Ascending aorta (tissue), 2 donors: ENCODE measurements at regions not wholly inside any gene's neighbourhood (a gene's known extent, or its start where the extent isn't known, plus 50 kb on each side); places are given as distances from the start of the nearest gene placed in this dataset.

Experiments used
- DNase-seq, 2 donors: peaks; one replicate each; pipeline ENCODE4 v3.0.0-alpha.2; 2019; ENCODE audit warnings: low spot score in 2 of 2
- H3K27ac ChIP-seq, 2 donors: fragments of 200-600 bp; sonication (generic); one replicate each; pipeline ENCODE4 v1.5.1; 2016 to 2017; ENCODE audit warnings: mild to moderate bottlenecking in 1 of 2
- H3K27me3 ChIP-seq: fragments of 200-600 bp; sonication (generic); one replicate; pipeline ENCODE4 v1.5.1; 2017
- H3K36me3 ChIP-seq, 2 donors: fragments of 200-600 bp; sonication (generic); one replicate each; pipeline ENCODE4 v1.5.1; 2016
- H3K4me1 ChIP-seq, 2 donors: fragments of 200-600 bp; sonication (generic); one replicate each; pipeline ENCODE4 v1.5.1; 2016 to 2017; ENCODE audit warnings: mild to moderate bottlenecking in 1 of 2
- H3K4me3 ChIP-seq, 2 donors: fragments of 200-600 bp; sonication (generic); one replicate each; pipeline ENCODE4 v1.5.1; 2016 to 2017; ENCODE audit warnings: mild to moderate bottlenecking in 1 of 2
- H3K9me3 ChIP-seq, 2 donors: fragments of 200-600 bp; sonication (generic); one replicate each; pipeline ENCODE4 v1.5.1; 2016
- intact Hi-C: fragments of 100-400 bp; cut with DNase I; formaldehyde crosslinking; loops from one replicate; pipeline ENCODE4 v1.15.1; 2023
- TF ChIP-seq, protein P1 (sequence below), 3 experiments: fragments of 200-600 bp in 2 of 3; fragments of 450-650 bp in 1 of 3; sonication (generic) in 2 of 3; IDR thresholded peaks; one replicate each; pipeline ENCODE4 v1.5.1; 2016 to 2019; ENCODE audit warnings: antibody characterized with exemption in 3 of 3, mild to moderate bottlenecking in 1 of 3, moderate library complexity in 1 of 3

- Histone ChIP-seq H3K27me3 (no peaks in the 10 kb centered on the region), H3K27ac (no peak overlapping the region), H3K4me1 (no peaks in the 10 kb centered on the region), H3K36me3 (no peaks in the 10 kb centered on the region), H3K9me3 (peaks cover 0 to 4% of the 10 kb centered on the region in 2 donors), H3K4me3 (no peak overlapping the region)
- TF ChIP-seq, protein P1, sequence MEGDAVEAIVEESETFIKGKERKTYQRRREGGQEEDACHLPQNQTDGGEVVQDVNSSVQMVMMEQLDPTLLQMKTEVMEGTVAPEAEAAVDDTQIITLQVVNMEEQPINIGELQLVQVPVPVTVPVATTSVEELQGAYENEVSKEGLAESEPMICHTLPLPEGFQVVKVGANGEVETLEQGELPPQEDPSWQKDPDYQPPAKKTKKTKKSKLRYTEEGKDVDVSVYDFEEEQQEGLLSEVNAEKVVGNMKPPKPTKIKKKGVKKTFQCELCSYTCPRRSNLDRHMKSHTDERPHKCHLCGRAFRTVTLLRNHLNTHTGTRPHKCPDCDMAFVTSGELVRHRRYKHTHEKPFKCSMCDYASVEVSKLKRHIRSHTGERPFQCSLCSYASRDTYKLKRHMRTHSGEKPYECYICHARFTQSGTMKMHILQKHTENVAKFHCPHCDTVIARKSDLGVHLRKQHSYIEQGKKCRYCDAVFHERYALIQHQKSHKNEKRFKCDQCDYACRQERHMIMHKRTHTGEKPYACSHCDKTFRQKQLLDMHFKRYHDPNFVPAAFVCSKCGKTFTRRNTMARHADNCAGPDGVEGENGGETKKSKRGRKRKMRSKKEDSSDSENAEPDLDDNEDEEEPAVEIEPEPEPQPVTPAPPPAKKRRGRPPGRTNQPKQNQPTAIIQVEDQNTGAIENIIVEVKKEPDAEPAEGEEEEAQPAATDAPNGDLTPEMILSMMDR (IDR thresholded peaks at IDR 0.05) = no peak
- intact Hi-C loops = no loop called here
- no peak for DNase-seq
These were observed 172.5 kb upstream of the SLITRK5 start for GRCh38 chr13:87498681-87499080.

DNA sequence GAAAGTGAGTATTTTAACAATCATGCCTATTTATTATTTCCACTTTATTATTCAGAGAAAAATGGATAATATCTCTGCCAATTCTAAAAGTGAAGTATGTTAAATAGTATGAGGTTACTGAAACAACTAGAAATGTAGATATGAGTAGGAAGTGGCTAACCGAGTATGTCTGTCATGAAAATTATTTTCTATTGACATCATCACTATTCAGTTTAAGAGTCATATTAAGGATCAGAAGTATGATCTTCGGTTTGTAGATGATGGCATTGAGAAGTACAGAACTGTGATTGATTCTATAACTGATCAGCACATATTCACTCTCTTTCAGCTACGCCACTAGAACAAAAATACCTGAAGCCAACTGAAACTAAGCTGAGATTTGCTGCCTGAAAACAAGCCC, 146.4 kb upstream of the SLITRK5 start:
- H3K4me3 ChIP-seq = no peak overlapping the region
- intact Hi-C loops = no loop called here
- no peaks in the 10 kb centered on the region for H3K9me3 ChIP-seq
- no peaks in the 10 kb centered on the region for H3K36me3 ChIP-seq
- TF ChIP-seq, protein P1 (IDR thresholded peaks at IDR 0.05) = no peak
- DNase-seq = no peak
- H3K27me3 ChIP-seq = no peaks in the 10 kb centered on the region
- no peak overlapping the region for H3K27ac ChIP-seq
- no peaks in the 10 kb centered on the region for H3K4me1 ChIP-seq

DNA sequence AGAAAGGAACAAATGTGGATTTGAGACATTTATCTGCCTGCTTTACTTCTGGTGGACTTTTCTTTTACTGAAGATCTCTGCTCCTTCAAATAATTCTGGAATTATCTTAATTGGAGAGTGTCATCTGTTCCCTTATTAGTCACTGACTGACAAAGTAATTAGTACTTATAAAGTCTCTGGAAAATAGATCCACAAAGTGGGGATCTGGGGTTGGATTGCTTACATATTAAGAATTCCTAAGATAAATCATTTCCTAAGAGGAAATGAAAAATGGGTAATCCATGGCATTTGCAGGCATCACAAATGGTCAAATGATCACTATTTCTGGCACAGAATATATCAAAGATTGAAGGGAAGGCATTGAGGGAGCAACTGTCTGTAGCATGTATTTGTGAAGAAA, 137.4 kb upstream of the SLITRK5 start:
- H3K27ac ChIP-seq = no peak overlapping the region
- no peaks in the 10 kb centered on the region for H3K27me3 ChIP-seq
- no peaks in the 10 kb centered on the region for H3K9me3 ChIP-seq
- no peak for DNase-seq
- TF ChIP-seq, protein P1 (IDR thresholded peaks at IDR 0.05) = no peak
- intact Hi-C loops = no loop called here
- no peak overlapping the region for H3K4me3 ChIP-seq
- H3K36me3 ChIP-seq = no peaks in the 10 kb centered on the region
- H3K4me1 ChIP-seq = no peaks in the 10 kb centered on the region

GRCh38 chr13:87535911-87536310, 135.3 kb upstream of the SLITRK5 start:
- TF ChIP-seq, protein P1 (IDR thresholded peaks at IDR 0.05) = no peak

DNA sequence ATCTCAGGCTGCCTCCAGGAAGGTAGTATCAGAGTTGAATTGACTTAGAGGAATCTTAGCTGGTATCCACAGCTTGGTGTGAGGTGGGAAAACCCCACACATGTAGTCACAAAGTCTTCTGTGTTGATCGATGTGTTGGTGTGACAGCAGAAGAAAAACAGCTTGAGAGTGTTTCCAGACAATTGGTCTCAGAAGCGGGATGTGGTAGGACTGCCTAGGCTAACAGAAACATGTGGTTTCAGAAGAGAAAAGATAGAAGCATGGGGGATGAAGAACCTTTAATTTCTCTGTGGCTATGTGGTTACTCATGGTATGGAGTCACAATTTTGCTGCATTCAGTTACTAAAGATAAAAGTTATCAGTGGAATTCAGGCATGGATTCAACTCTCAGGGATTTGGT, 134.7 kb upstream of the SLITRK5 start:
- intact Hi-C loops = no loop called here
- H3K9me3 ChIP-seq = no peaks in the 10 kb centered on the region
- H3K36me3 ChIP-seq = no peaks in the 10 kb centered on the region
- no peaks in the 10 kb centered on the region for H3K27me3 ChIP-seq
- TF ChIP-seq, protein P1 (IDR thresholded peaks at IDR 0.05) = no peak
- no peak overlapping the region for H3K27ac ChIP-seq
- no peaks in the 10 kb centered on the region for H3K4me1 ChIP-seq
- DNase-seq = no peak
- no peak overlapping the region for H3K4me3 ChIP-seq

More at GRCh38 chr13:87535911-87536310, 135.3 kb upstream of the SLITRK5 start:
- Histone ChIP-seq H3K27me3 (no peaks in the 10 kb centered on the region), H3K36me3 (no peaks in the 10 kb centered on the region), H3K9me3 (no peaks in the 10 kb centered on the region), H3K27ac (no peak overlapping the region), H3K4me1 (no peaks in the 10 kb centered on the region), H3K4me3 (no peak overlapping the region)
- DNase-seq = no peak
- intact Hi-C loops = no loop called here

- H3K36me3 ChIP-seq = no peaks in the 10 kb centered on the region
- TF ChIP-seq, protein P1 (IDR thresholded peaks at IDR 0.05) = no peak
These were observed 134.3 kb upstream of the SLITRK5 start for GRCh38 chr13:87536899-87537298.

More at GRCh38 chr13:87536899-87537298, 134.3 kb upstream of the SLITRK5 start:
- DNase-seq = no peak
- Histone ChIP-seq H3K27ac (no peak overlapping the region), H3K9me3 (no peaks in the 10 kb centered on the region), H3K27me3 (no peaks in the 10 kb centered on the region), H3K4me1 (no peaks in the 10 kb centered on the region), H3K4me3 (no peak overlapping the region)
- intact Hi-C loops = no loop called here
